Heart left ventricle (tissue), 13 donors: ENCODE measurements at regions not wholly inside any gene's neighbourhood (a gene's known extent, or its start where the extent isn't known, plus 50 kb on each side); places are given as distances from the start of the nearest gene placed in this dataset.

Source experiments
- CTCF ChIP-seq, 12 donors: fragments of 200-600 bp; sonication (generic) in 4 of 12; IDR thresholded peaks; one replicate each; pipeline versions ENCODE4 v1.5.0 to v1.8.0; 2018 to 2022; ENCODE audit warnings: antibody characterized with exemption in 12 of 12, mild to moderate bottlenecking in 5 of 12
- POLR2A ChIP-seq, 2 donors: fragments of 450-650 bp; IDR thresholded peaks; one replicate each; pipeline ENCODE4 v1.6.1; 2017; ENCODE audit warnings: antibody characterized with exemption in 2 of 2, mild to moderate bottlenecking in 2 of 2, moderate library complexity in 2 of 2
- donor health status: ischemic (EF 13 %, LVEDD 7.1; RV severe dilation, severe dysfunction).
- donor health status: DM: no; HTN: yes; CAD: no.
- donor health status: DM: no; HTN: no; CAD: no.
- donor health status: ischemic (EF 25% LVEDD 6.9; RV normal size, moderate dysfunction).
- donor health status: ischemic (EF 25% LVEDD 5.7; RV mildly dilated, moderate dysfunction).
- donor health status: ischemic (EF 35%, LVEDD 5.7; RV mildly dilated, moderate dysfunction).
- donor health status: nonischemic (EF 11% LVEDD 7.7; RV severe dilation, severe dysfunction).
- donor health status: DM: yes; HTN: yes; CAD: no.
- donor health status: PGD.
- donor health status: ischemic (EF 29% LVEDD 5.4; RV normal size, mild dysfunction).
- donor health status: nonischemic (EF 23%, LVEDD 6.1; RV moderate dilation, normal function).

- TF ChIP-seq POLR2A (IDR thresholded peaks at IDR 0.05) (no peak), CTCF (IDR thresholded peaks at IDR 0.05) (no peak)
These were observed 96.2 kb upstream of the ASAP2 start for GRCh38 chr2:9110346-9110884.
